ENCODE measurements at regions not wholly inside any gene's neighbourhood (a gene's known extent, or its start where the extent isn't known, plus 50 kb on each side); places are given as distances from the start of the nearest gene placed in this dataset.

GRCh38 chr20:34172926-34173325 lies 60.9 kb upstream of the EIF2S2 start:
- H2BK120ac ChIP-seq (ENCODE audit: low read depth, low read length), result no peak overlapping the region
- no peaks in the 10 kb centered on the region for H3K9me3 ChIP-seq (ENCODE audit: control insufficient read depth, low read length)

GRCh38 chr20:34175079-34175478 lies 63.0 kb upstream of the EIF2S2 start:
- H3K79me1 ChIP-seq (replicated peaks; ENCODE audit: low read length, poor library complexity, severe bottlenecking), result no peaks in the 10 kb centered on the region
- H2BK5ac ChIP-seq (ENCODE audit: low read depth, low read length, poor library complexity, severe bottlenecking), result no peak overlapping the region
- H3K9ac ChIP-seq (ENCODE audit: low read length), result no peak overlapping the region
- H2AK5ac ChIP-seq (ENCODE audit: low read length, severe bottlenecking), result no peak overlapping the region
- DNase-seq, result no peak
- no peak overlapping the region for H2AFZ ChIP-seq (ENCODE audit: low read depth, low read length)
- no peak overlapping the region for H3K4ac ChIP-seq (ENCODE audit: low read depth in 1 of 2, low read length in 2 of 2)
- H2BK15ac ChIP-seq (ENCODE audit: low read depth, poor library complexity, severe bottlenecking), result no peak overlapping the region
- H3K23ac ChIP-seq (ENCODE audit: low read length in 2 of 2), result no peak overlapping the region
- no peak overlapping the region for H4K91ac ChIP-seq (ENCODE audit: low read length)
- H3K27ac ChIP-seq (ENCODE audit: low read length, poor library complexity, severe bottlenecking), result no peak overlapping the region
- no peak overlapping the region for H2BK12ac ChIP-seq (ENCODE audit: low read length in 2 of 2)
- 79% methylated on average over 3 of the region's 3 CpGs for WGBS
- no peak overlapping the region for H4K8ac ChIP-seq (ENCODE audit: low read length)
- no peaks in the 10 kb centered on the region for H3K4me1 ChIP-seq (ENCODE audit: control insufficient read depth, insufficient read depth, low read depth, low read length)
- no peak overlapping the region for H2BK120ac ChIP-seq (ENCODE audit: low read depth, low read length)
- no peak overlapping the region for H3K4me2 ChIP-seq (ENCODE audit: low read length, poor library complexity, severe bottlenecking)
- H3K36me3 ChIP-seq (ENCODE audit: control insufficient read depth in 1 of 2, insufficient read depth in 2 of 2, low read depth in 1 of 2, low read length in 2 of 2), result no peaks in the 10 kb centered on the region
- no peak overlapping the region for H3K14ac ChIP-seq (ENCODE audit: low read length in 2 of 2)
- H3K18ac ChIP-seq (ENCODE audit: low read depth in 1 of 2, low read length in 2 of 2), result no peak overlapping the region
- H3K4me3 ChIP-seq (ENCODE audit: insufficient read depth in 1 of 2, low read depth in 1 of 2, low read length in 2 of 2), result no peak overlapping the region
- H3K27me3 ChIP-seq (ENCODE audit: control insufficient read depth in 1 of 2, insufficient read depth in 1 of 2, low read length in 2 of 2), result peaks cover 6 to 7% of the 10 kb centered on the region in 2 experiments
- no peaks in the 10 kb centered on the region for H3K9me3 ChIP-seq (ENCODE audit: control insufficient read depth, low read length)

More at GRCh38 chr20:34172926-34173325, 60.9 kb upstream of the EIF2S2 start:
- Histone ChIP-seq H3K4me1 (ENCODE audit: control insufficient read depth, insufficient read depth, low read depth, low read length) (no peaks in the 10 kb centered on the region), H4K91ac (ENCODE audit: low read length) (no peak overlapping the region), H3K4me3 (ENCODE audit: insufficient read depth in 1 of 2, low read depth in 1 of 2, low read length in 2 of 2) (no peak overlapping the region), H2BK12ac (ENCODE audit: low read length in 2 of 2) (no peak overlapping the region), H3K27me3 (ENCODE audit: control insufficient read depth in 1 of 2, insufficient read depth in 1 of 2, low read length in 2 of 2) (peaks cover 5 to 7% of the 10 kb centered on the region in 2 experiments), H2AFZ (ENCODE audit: low read depth, low read length) (no peak overlapping the region), H3K18ac (ENCODE audit: low read depth in 1 of 2, low read length in 2 of 2) (no peak overlapping the region), H3K79me1 (replicated peaks; ENCODE audit: low read length, poor library complexity, severe bottlenecking) (no peaks in the 10 kb centered on the region), H3K27ac (ENCODE audit: low read length, poor library complexity, severe bottlenecking) (no peak overlapping the region), H2BK5ac (ENCODE audit: low read depth, low read length, poor library complexity, severe bottlenecking) (no peak overlapping the region), H4K8ac (ENCODE audit: low read length) (no peak overlapping the region), H3K36me3 (ENCODE audit: control insufficient read depth in 1 of 2, insufficient read depth in 2 of 2, low read depth in 1 of 2, low read length in 2 of 2) (no peaks in the 10 kb centered on the region), H2BK15ac (ENCODE audit: low read depth, poor library complexity, severe bottlenecking) (no peak overlapping the region), H3K14ac (ENCODE audit: low read length in 2 of 2) (no peak overlapping the region), H3K4ac (ENCODE audit: low read depth in 1 of 2, low read length in 2 of 2) (no peak overlapping the region), H3K23ac (ENCODE audit: low read length in 2 of 2) (no peak overlapping the region), H3K4me2 (ENCODE audit: low read length, poor library complexity, severe bottlenecking) (no peak overlapping the region), H3K9ac (ENCODE audit: low read length) (no peak overlapping the region), H2AK5ac (ENCODE audit: low read length, severe bottlenecking) (no peak overlapping the region)
- no peak for DNase-seq
- 100% methylated on average over 1 of the region's 2 CpGs for WGBS

- Histone ChIP-seq H2BK12ac (ENCODE audit: low read length in 2 of 2) (no peak overlapping the region), H2AK5ac (ENCODE audit: low read length, severe bottlenecking) (no peak overlapping the region), H3K23ac (ENCODE audit: low read length in 2 of 2) (no peak overlapping the region), H3K27me3 (ENCODE audit: control insufficient read depth in 1 of 2, insufficient read depth in 1 of 2, low read length in 2 of 2) (peaks cover 6 to 7% of the 10 kb centered on the region in 2 experiments), H3K27ac (ENCODE audit: low read length, poor library complexity, severe bottlenecking) (no peak overlapping the region), H3K9me3 (ENCODE audit: control insufficient read depth, low read length) (no peaks in the 10 kb centered on the region), H3K9ac (ENCODE audit: low read length) (no peak overlapping the region), H2BK15ac (ENCODE audit: low read depth, poor library complexity, severe bottlenecking) (no peak overlapping the region), H4K91ac (ENCODE audit: low read length) (no peak overlapping the region), H2BK5ac (ENCODE audit: low read depth, low read length, poor library complexity, severe bottlenecking) (no peak overlapping the region), H3K4me1 (ENCODE audit: control insufficient read depth, insufficient read depth, low read depth, low read length) (no peaks in the 10 kb centered on the region), H3K18ac (ENCODE audit: low read depth in 1 of 2, low read length in 2 of 2) (no peak overlapping the region), H3K79me1 (replicated peaks; ENCODE audit: low read length, poor library complexity, severe bottlenecking) (no peaks in the 10 kb centered on the region), H3K4me3 (ENCODE audit: insufficient read depth in 1 of 2, low read depth in 1 of 2, low read length in 2 of 2) (no peak overlapping the region), H3K4me2 (ENCODE audit: low read length, poor library complexity, severe bottlenecking) (no peak overlapping the region), H4K8ac (ENCODE audit: low read length) (no peak overlapping the region), H3K36me3 (ENCODE audit: control insufficient read depth in 1 of 2, insufficient read depth in 2 of 2, low read depth in 1 of 2, low read length in 2 of 2) (no peaks in the 10 kb centered on the region), H2BK120ac (ENCODE audit: low read depth, low read length) (no peak overlapping the region), H3K4ac (ENCODE audit: low read depth in 1 of 2, low read length in 2 of 2) (no peak overlapping the region), H3K14ac (ENCODE audit: low read length in 2 of 2) (no peak overlapping the region), H2AFZ (ENCODE audit: low read depth, low read length) (no peak overlapping the region)
- DNase-seq, result no peak
- WGBS, result 95% methylated on average over 6 of the region's 6 CpGs
Measured at GRCh38 chr20:34175879-34176278, 63.8 kb upstream of the EIF2S2 start.

- Histone ChIP-seq H3K23ac (ENCODE audit: low read length in 2 of 2) (no peak overlapping the region), H2AK5ac (ENCODE audit: low read length, severe bottlenecking) (no peak overlapping the region), H3K4me2 (ENCODE audit: low read length, poor library complexity, severe bottlenecking) (no peak overlapping the region), H2BK120ac (ENCODE audit: low read depth, low read length) (no peak overlapping the region), H2AFZ (ENCODE audit: low read depth, low read length) (no peak overlapping the region), H3K4me1 (ENCODE audit: control insufficient read depth, insufficient read depth, low read depth, low read length) (no peaks in the 10 kb centered on the region), H3K9me3 (ENCODE audit: control insufficient read depth, low read length) (no peaks in the 10 kb centered on the region), H3K4ac (ENCODE audit: low read depth in 1 of 2, low read length in 2 of 2) (no peak overlapping the region), H3K9ac (ENCODE audit: low read length) (no peak overlapping the region), H2BK15ac (ENCODE audit: low read depth, poor library complexity, severe bottlenecking) (no peak overlapping the region), H4K91ac (ENCODE audit: low read length) (no peak overlapping the region), H4K8ac (ENCODE audit: low read length) (no peak overlapping the region), H3K79me1 (replicated peaks; ENCODE audit: low read length, poor library complexity, severe bottlenecking) (no peaks in the 10 kb centered on the region), H3K4me3 (ENCODE audit: insufficient read depth in 1 of 2, low read depth in 1 of 2, low read length in 2 of 2) (no peak overlapping the region), H3K14ac (ENCODE audit: low read length in 2 of 2) (no peak overlapping the region), H2BK12ac (ENCODE audit: low read length in 2 of 2) (no peak overlapping the region), H2BK5ac (ENCODE audit: low read depth, low read length, poor library complexity, severe bottlenecking) (no peak overlapping the region), H3K36me3 (ENCODE audit: control insufficient read depth in 1 of 2, insufficient read depth in 2 of 2, low read depth in 1 of 2, low read length in 2 of 2) (no peaks in the 10 kb centered on the region), H3K27ac (ENCODE audit: low read length, poor library complexity, severe bottlenecking) (no peak overlapping the region), H3K18ac (ENCODE audit: low read depth in 1 of 2, low read length in 2 of 2) (no peak overlapping the region), H3K27me3 (ENCODE audit: control insufficient read depth in 1 of 2, insufficient read depth in 1 of 2, low read length in 2 of 2) (peaks cover 7 to 11% of the 10 kb centered on the region in 2 experiments)
- no peak for DNase-seq
- WGBS, result 71% methylated on average over 1 of the region's 3 CpGs
Measured at GRCh38 chr20:34177052-34177451, 64.2 kb upstream of the ASIP start.
